Psoas muscle (tissue), 7 donors: ENCODE measurements at regions not wholly inside any gene's neighbourhood (a gene's known extent, or its start where the extent isn't known, plus 50 kb on each side); places are given as distances from the start of the nearest gene placed in this dataset.

ENCODE experiments used
- ATAC-seq, 4 donors: fragments of 200-7000 bp; cut with Tn5 transposase; one replicate each; pipeline ENCODE4 v1.9.1; 2020; ENCODE audit warnings: moderate library complexity in 3 of 4, mild to moderate bottlenecking in 2 of 4
- DNase-seq, 2 donors: peaks; one replicate each; pipeline ENCODE4 v3.0.0-alpha.2; 2020
- H3K27ac ChIP-seq: fragments of 200-600 bp; one replicate; pipeline ENCODE4 v1.8.0; 2022
- H3K27me3 ChIP-seq, 3 donors: fragments of 200-600 bp in 1 of 3; one replicate each; pipeline versions ENCODE4 v1.6.1 to v1.8.0; 2013 to 2022; ENCODE audit warnings: low read length in 2 of 3, mild to moderate bottlenecking in 2 of 3, moderate library complexity in 1 of 3; ENCODE audit not compliant: insufficient read depth in 3 of 3
- H3K36me3 ChIP-seq, 2 donors: fragments of 200-600 bp in 1 of 2; one replicate each; pipeline versions ENCODE4 v1.6.1 to v1.8.0; 2013 to 2022; ENCODE audit warnings: low read depth in 1 of 2, mild to moderate bottlenecking in 1 of 2, moderate library complexity in 1 of 2; ENCODE audit not compliant: insufficient read depth in 1 of 2
- H3K4me1 ChIP-seq: fragments of 200-600 bp; one replicate; pipeline ENCODE4 v1.8.0; 2022
- H3K4me3 ChIP-seq: fragments of 200-600 bp; one replicate; pipeline ENCODE4 v1.8.0; 2022; ENCODE audit warnings: mild to moderate bottlenecking
- H3K9me3 ChIP-seq: fragments of 200-600 bp; one replicate; pipeline ENCODE4 v1.8.0; 2022
- CTCF ChIP-seq: fragments of 200-600 bp; IDR thresholded peaks from one replicate; pipeline ENCODE4 v1.8.0; 2022; ENCODE audit warnings: antibody characterized with exemption
- WGBS, 3 donors: extraction: QIAGEN DNeasy Blood & Tissue Kit; methylation state at CpG; one replicate each; pipeline versions ENCODE4 v1.1.6 to v1.1.7; 2013; 5-methylcytosine and 5-hydroxymethylcytosine counted together
- intact Hi-C, 2 donors: fragments of 100-400 bp; cut with DNase I; formaldehyde crosslinking; loops; one replicate each; pipeline versions ENCODE4 v1.11.0 to v1.14.2; 2022
- donor health status: healthy with polysubstance abuse.
- donor health status: DM: no; HTN: no; CAD: no; lungs with moderate emphysema.
- donor health status: Bipolar disorder and iron deficiency.
- donor health status: healthy.
- donor health status: DM: yes; HTN: yes; CAD: no.
- donor health status: DM: no; HTN: no; CAD: no.
- donor health status: DM: yes; HTN: yes; CAD: no.

GRCh38 chr14:86714575-86714974 lies 1184.6 kb downstream of the FLRT2 start:
- Histone ChIP-seq H3K27me3 (no peaks in the 10 kb centered on the region), H3K9me3 (no peaks in the 10 kb centered on the region), H3K36me3 (no peaks in the 10 kb centered on the region), H3K27ac (no peak overlapping the region), H3K4me3 (no peak overlapping the region), H3K4me1 (no peaks in the 10 kb centered on the region)
- TF ChIP-seq CTCF = no peak
- intact Hi-C loops = no loop called here
- no peak for ATAC-seq
- no peak for DNase-seq

GRCh38 chr14:86714153-86714552 lies 1184.2 kb downstream of the FLRT2 start:
- H3K36me3 ChIP-seq = no peaks in the 10 kb centered on the region
- intact Hi-C loops = no loop called here
- no peak overlapping the region for H3K27ac ChIP-seq
- TF ChIP-seq CTCF = no peak
- DNase-seq (no peak), ATAC-seq (no peak)
- 54 to 87% (median 55%) methylated on average over 2 of the region's 2 CpGs for WGBS, 3 donors
- H3K4me1 ChIP-seq = no peaks in the 10 kb centered on the region
- H3K27me3 ChIP-seq = no peaks in the 10 kb centered on the region
- H3K4me3 ChIP-seq = no peak overlapping the region
- no peaks in the 10 kb centered on the region for H3K9me3 ChIP-seq

- no peaks in the 10 kb centered on the region for H3K27me3 ChIP-seq
- no peak for ATAC-seq
- intact Hi-C loops = no loop called here
- TF ChIP-seq CTCF = no peak
- no peaks in the 10 kb centered on the region for H3K9me3 ChIP-seq
- H3K4me1 ChIP-seq = no peaks in the 10 kb centered on the region
- no peak for DNase-seq
- no peak overlapping the region for H3K4me3 ChIP-seq
- no peak overlapping the region for H3K27ac ChIP-seq
- WGBS, 3 donors = 19 to 33% (median 24%) methylated on average over 4 of the region's 4 CpGs
- H3K36me3 ChIP-seq = no peaks in the 10 kb centered on the region
Observed at GRCh38 chr14:86712727-86713126, 1182.8 kb downstream of the FLRT2 start.

GRCh38 chr14:86712176-86712575 lies 1182.2 kb downstream of the FLRT2 start:
- Histone ChIP-seq H3K4me3 (no peak overlapping the region), H3K36me3 (no peaks in the 10 kb centered on the region), H3K27ac (no peak overlapping the region), H3K9me3 (no peaks in the 10 kb centered on the region), H3K27me3 (no peaks in the 10 kb centered on the region), H3K4me1 (no peaks in the 10 kb centered on the region)
- DNase-seq (no peak), ATAC-seq (no peak)
- no peak for TF ChIP-seq CTCF
- WGBS, 3 donors = 58 to 61% (median 59%) methylated on average over 1 of the region's 1 CpG
- intact Hi-C loops = no loop called here

- intact Hi-C loops = no loop called here
- TF ChIP-seq CTCF = no peak
- Histone ChIP-seq H3K9me3 (no peaks in the 10 kb centered on the region), H3K27ac (no peak overlapping the region), H3K4me3 (no peak overlapping the region), H3K4me1 (no peaks in the 10 kb centered on the region), H3K27me3 (no peaks in the 10 kb centered on the region), H3K36me3 (no peaks in the 10 kb centered on the region)
- DNase-seq (no peak), ATAC-seq (no peak)
Observed at GRCh38 chr14:86708846-86709339, 1178.9 kb downstream of the FLRT2 start.
